ENCODE measurements at regions not wholly inside any gene's neighbourhood (a gene's known extent, or its start where the extent isn't known, plus 50 kb on each side); places are given as distances from the start of the nearest gene placed in this dataset.
"Not testable (repeated sequence)": the region's sequence is repeated elsewhere in the genome, so short reads cannot be mapped to it uniquely, and the experiment has no call there.

- DNase-seq (ENCODE audit: low read depth), result no peak
- H3K4me3 ChIP-seq (ENCODE audit: low read depth, low read length), result no peak overlapping the region
- no peak for TF ChIP-seq CTCF (IDR thresholded peaks at IDR 0.05; ENCODE audit: insufficient read depth, low read depth, low read length)
These were observed 193.2 kb downstream of the C1orf94 start for GRCh38 chr1:34369701-34370455.

GRCh38 chr1:34370748-34371147, 194.0 kb downstream of the C1orf94 start:
- no peak overlapping the region for H3K4me3 ChIP-seq (ENCODE audit: low read depth, low read length)
- no peak for DNase-seq (ENCODE audit: low read depth)
- no peak for TF ChIP-seq CTCF (IDR thresholded peaks at IDR 0.05; ENCODE audit: insufficient read depth, low read depth, low read length)

GRCh38 chr1:34371179-34371578, 194.5 kb downstream of the C1orf94 start:
- not testable (repeated sequence) for DNase-seq (ENCODE audit: low read depth); H3K4me3 ChIP-seq (ENCODE audit: low read depth, low read length)

- no peak overlapping the region for H3K4me3 ChIP-seq (ENCODE audit: low read depth, low read length)
- TF ChIP-seq CTCF (IDR thresholded peaks at IDR 0.05; ENCODE audit: insufficient read depth, low read depth, low read length), result no peak
- no peak for DNase-seq (ENCODE audit: low read depth)
These were observed 195.3 kb downstream of the C1orf94 start for GRCh38 chr1:34371829-34372532.

GRCh38 chr1:34372891-34373290, 196.2 kb downstream of the C1orf94 start:
- no peak overlapping the region for H3K4me3 ChIP-seq (ENCODE audit: low read depth, low read length)
- no peak for TF ChIP-seq CTCF (IDR thresholded peaks at IDR 0.05; ENCODE audit: insufficient read depth, low read depth, low read length)
- no peak for DNase-seq (ENCODE audit: low read depth)

GRCh38 chr1:34373912-34374311, 197.2 kb downstream of the C1orf94 start:
- no peak for DNase-seq (ENCODE audit: low read depth)
- TF ChIP-seq CTCF (IDR thresholded peaks at IDR 0.05; ENCODE audit: insufficient read depth, low read depth, low read length), result no peak
- no peak overlapping the region for H3K4me3 ChIP-seq (ENCODE audit: low read depth, low read length)

GRCh38 chr1:34376531-34376930, 199.8 kb downstream of the C1orf94 start:
- no peak for TF ChIP-seq CTCF (IDR thresholded peaks at IDR 0.05; ENCODE audit: insufficient read depth, low read depth, low read length)
- no peak for DNase-seq (ENCODE audit: low read depth)
- H3K4me3 ChIP-seq (ENCODE audit: low read depth, low read length), result no peak overlapping the region

All from fibroblast of villous mesenchyme (primary cell).